Gastroesophageal sphincter (tissue), 3 donors: ENCODE measurements at regions not wholly inside any gene's neighbourhood (a gene's known extent, or its start where the extent isn't known, plus 50 kb on each side); places are given as distances from the start of the nearest gene placed in this dataset.

ENCODE experiments used
- EP300 ChIP-seq: sonication (generic); formaldehyde crosslinking; IDR thresholded peaks from one replicate; pipeline ENCODE4 v1.6.1; 2017; ENCODE audit warnings: antibody characterized with exemption, mild to moderate bottlenecking
- TF ChIP-seq, protein P1 (sequence below), 4 experiments: fragments of 200-600 bp in 2 of 4; fragments of 450-650 bp in 2 of 4; sonication (generic) in 1 of 4; IDR thresholded peaks; one replicate each; pipeline ENCODE4 v1.5.1; 2017 to 2019; ENCODE audit warnings: antibody characterized with exemption in 4 of 4, mild to moderate bottlenecking in 2 of 4, moderate library complexity in 2 of 4

DNA sequence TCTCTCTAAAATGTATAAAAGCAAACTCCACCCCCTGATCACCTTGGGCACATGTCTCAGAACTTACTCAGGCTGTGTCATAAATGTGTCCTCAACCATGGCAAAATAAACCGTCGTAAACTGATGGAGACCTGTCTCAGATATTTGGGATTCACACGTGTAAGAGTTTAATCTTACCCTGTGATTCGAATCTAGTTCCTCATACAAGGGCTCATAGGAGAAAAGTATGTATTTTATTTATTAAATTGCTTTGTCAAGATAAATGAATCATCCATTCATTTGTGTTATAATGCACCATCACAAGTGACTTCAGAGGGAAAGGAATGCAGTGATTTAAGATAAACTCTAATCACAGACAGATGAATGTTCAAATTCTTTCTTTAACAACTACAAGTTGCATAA, 712.5 kb upstream of the LRATD1 start:
- TF ChIP-seq, protein P1, sequence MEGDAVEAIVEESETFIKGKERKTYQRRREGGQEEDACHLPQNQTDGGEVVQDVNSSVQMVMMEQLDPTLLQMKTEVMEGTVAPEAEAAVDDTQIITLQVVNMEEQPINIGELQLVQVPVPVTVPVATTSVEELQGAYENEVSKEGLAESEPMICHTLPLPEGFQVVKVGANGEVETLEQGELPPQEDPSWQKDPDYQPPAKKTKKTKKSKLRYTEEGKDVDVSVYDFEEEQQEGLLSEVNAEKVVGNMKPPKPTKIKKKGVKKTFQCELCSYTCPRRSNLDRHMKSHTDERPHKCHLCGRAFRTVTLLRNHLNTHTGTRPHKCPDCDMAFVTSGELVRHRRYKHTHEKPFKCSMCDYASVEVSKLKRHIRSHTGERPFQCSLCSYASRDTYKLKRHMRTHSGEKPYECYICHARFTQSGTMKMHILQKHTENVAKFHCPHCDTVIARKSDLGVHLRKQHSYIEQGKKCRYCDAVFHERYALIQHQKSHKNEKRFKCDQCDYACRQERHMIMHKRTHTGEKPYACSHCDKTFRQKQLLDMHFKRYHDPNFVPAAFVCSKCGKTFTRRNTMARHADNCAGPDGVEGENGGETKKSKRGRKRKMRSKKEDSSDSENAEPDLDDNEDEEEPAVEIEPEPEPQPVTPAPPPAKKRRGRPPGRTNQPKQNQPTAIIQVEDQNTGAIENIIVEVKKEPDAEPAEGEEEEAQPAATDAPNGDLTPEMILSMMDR (IDR thresholded peaks at IDR 0.05): no peak
- TF ChIP-seq EP300: no peak
